ENCODE measurements at regions not wholly inside any gene's neighbourhood (a gene's known extent, or its start where the extent isn't known, plus 50 kb on each side); places are given as distances from the start of the nearest gene placed in this dataset.

DNA sequence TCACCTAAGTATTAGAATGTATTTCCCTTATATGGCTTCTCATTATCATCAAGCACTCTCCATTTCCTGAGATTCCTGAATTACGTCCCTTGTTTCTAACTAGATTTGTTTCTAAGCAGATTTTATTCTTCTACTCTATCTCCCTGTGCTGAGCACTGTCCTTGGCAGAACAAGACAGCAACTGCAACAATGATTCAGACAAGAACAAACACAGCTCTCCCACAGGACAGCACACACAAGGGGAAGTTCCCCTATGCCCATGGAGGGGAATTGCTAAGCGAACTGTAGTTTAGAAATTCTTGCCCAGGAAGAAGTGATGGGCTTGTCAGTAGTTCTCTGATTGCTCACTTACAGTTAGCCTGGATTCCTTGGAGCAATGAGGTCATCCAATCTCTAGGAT, 759.9 kb downstream of the DTWD2 start:
- ChIA-PET POLR2A (no interaction called here), CTCF (no interaction called here)
- H3K4me2 ChIP-seq, result no peak overlapping the region
- no peaks in the 10 kb centered on the region for H3K4me1 ChIP-seq
- H3K9me3 ChIP-seq, result no peaks in the 10 kb centered on the region
- no peak overlapping the region for H3K4me3 ChIP-seq
- no peak for ATAC-seq
- FAIRE-seq, result no peak
- TF ChIP-seq TP53 (CRISPR knock-in tag; IDR thresholded peaks at IDR 0.05) (no peak), ZSCAN20 (CRISPR knock-in tag; IDR thresholded peaks at IDR 0.05) (no peak), CBX2 (IDR thresholded peaks at IDR 0.05; ENCODE audit: borderline replicate concordance, low read depth) (no peak), POLR2A (IDR thresholded peaks at IDR 0.05; ENCODE audit: low read length) (no peak), SMC3 (IDR thresholded peaks at IDR 0.05) (no peak), GATA3 (IDR thresholded peaks at IDR 0.05; ENCODE audit: borderline replicate concordance) (no peak), EP300 (IDR thresholded peaks at IDR 0.05) (no peak), SREBF2 (IDR thresholded peaks at IDR 0.05) (no peak), FOSB (CRISPR knock-in tag; IDR thresholded peaks at IDR 0.05) (no peak)
- TF ChIP-seq, protein P1, sequence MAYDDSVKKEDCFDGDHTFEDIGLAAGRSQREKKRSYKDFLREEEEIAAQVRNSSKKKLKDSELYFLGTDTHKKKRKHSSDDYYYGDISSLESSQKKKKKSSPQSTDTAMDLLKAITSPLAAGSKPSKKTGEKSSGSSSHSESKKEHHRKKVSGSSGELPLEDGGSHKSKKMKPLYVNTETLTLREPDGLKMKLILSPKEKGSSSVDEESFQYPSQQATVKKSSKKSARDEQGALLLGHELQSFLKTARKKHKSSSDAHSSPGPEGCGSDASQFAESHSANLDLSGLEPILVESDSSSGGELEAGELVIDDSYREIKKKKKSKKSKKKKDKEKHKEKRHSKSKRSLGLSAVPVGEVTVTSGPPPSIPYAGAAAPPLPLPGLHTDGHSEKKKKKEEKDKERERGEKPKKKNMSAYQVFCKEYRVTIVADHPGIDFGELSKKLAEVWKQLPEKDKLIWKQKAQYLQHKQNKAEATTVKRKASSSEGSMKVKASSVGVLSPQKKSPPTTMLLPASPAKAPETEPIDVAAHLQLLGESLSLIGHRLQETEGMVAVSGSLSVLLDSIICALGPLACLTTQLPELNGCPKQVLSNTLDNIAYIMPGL (CRISPR knock-in tag; IDR thresholded peaks at IDR 0.05; ENCODE audit: borderline replicate concordance), result no peak
- DNase-seq (ENCODE audit: low read depth in 1 of 2, low spot score in 1 of 2), result no peak
- H3K27ac ChIP-seq, result no peak overlapping the region
- 1% methylated on average over 2 of the region's 2 CpGs for WGBS (ENCODE audit: missing lambda C conversion rate)

DNA sequence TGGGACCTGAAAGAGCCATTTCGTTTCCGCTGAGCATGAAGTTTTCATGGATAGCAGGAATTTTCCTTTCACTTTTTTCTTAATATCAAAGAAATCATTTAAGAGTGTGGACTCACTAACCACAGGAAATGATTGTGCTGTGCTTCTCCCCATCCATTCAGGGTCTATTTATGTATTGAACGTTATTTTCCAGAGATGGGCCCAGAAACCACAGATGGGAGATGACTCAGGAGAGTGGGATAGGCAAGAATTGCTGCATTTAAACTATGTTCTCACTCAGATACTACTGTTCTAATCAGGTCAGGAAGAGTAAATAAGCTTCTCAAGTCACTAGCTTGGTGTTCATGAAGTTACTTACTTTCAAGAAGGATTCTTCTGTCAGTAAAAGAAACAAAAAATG, 763.8 kb downstream of the DTWD2 start:
- H3K4me2 ChIP-seq, result no peak overlapping the region
- CTCF ChIA-PET, result interaction anchor here (0.6 kb wide), 1 partner anchor 11 kb away, joined by 3 read pairs; no protein-coding TSS in a partner anchor
- POLR2A ChIA-PET, result no interaction called here
- no peaks in the 10 kb centered on the region for H3K9me3 ChIP-seq
- DNase-seq (ENCODE audit: low read depth in 1 of 2, low spot score in 1 of 2) (no peak), ATAC-seq (no peak), FAIRE-seq (no peak)
- TF ChIP-seq FOSL2 (IDR thresholded peaks at IDR 0.05) (no peak), FOSL2 (CRISPR knock-in tag; IDR thresholded peaks at IDR 0.05) (no peak), EP300 (IDR thresholded peaks at IDR 0.05) (no peak)
- TF ChIP-seq, protein P2, sequence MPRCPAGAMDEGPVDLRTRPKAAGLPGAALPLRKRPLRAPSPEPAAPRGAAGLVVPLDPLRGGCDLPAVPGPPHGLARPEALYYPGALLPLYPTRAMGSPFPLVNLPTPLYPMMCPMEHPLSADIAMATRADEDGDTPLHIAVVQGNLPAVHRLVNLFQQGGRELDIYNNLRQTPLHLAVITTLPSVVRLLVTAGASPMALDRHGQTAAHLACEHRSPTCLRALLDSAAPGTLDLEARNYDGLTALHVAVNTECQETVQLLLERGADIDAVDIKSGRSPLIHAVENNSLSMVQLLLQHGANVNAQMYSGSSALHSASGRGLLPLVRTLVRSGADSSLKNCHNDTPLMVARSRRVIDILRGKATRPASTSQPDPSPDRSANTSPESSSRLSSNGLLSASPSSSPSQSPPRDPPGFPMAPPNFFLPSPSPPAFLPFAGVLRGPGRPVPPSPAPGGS (IDR thresholded peaks at IDR 0.05), result no peak
- H3K4me3 ChIP-seq, result no peak overlapping the region
- H3K27ac ChIP-seq, result no peak overlapping the region
- 7% methylated on average over 3 of the region's 3 CpGs for WGBS (ENCODE audit: missing lambda C conversion rate)
- no peaks in the 10 kb centered on the region for H3K4me1 ChIP-seq

DNA sequence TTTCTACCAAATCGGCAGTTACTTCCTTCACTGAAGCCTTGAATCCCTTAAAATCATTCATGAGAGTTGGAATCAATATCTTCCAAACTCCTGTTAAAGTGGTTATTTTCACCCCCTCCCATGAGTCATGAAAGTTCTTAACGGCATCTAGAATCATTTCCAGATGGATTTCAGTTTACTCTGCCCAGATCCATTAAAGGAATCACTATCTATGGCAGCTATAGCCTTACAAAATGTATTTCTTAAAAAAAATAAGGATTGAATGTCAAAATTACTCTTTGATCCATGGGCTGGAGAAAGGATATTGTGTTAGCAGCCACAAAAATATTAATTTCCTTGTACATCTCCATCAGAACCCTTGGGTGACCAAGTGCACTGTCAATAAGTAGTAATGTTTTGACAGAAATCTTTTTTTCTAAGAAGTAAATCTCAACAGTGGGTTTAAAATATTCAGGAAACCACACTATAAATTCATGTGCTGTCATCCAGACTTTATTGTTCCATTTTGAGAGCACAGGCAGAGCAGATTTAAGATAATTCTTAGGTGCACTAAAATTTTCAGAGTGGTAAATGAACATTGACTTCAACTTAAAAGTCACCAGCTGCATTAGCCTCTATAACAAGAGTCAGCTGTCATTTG, 767.7 kb downstream of the DTWD2 start:
- no peak for FAIRE-seq
- POLR2A ChIA-PET, result no interaction called here
- H3K9me3 ChIP-seq, result no peaks in the 10 kb centered on the region
- H3K27ac ChIP-seq, result no peak overlapping the region
- H3K4me3 ChIP-seq, result no peak overlapping the region
- H3K4me1 ChIP-seq, result no peaks in the 10 kb centered on the region
- 2% methylated on average over 2 of the region's 2 CpGs for WGBS (ENCODE audit: missing lambda C conversion rate)
- no peak overlapping the region for H3K4me2 ChIP-seq
- DNase-seq (ENCODE audit: low read depth in 1 of 2, low spot score in 1 of 2), result no peak
- ATAC-seq, result no peak
- no peak for TF ChIP-seq EHMT2 (IDR thresholded peaks at IDR 0.05; ENCODE audit: low read depth)
- TF ChIP-seq JUNB (IDR thresholded peaks at IDR 0.05), result no peak
- TF ChIP-seq HOXB5 (CRISPR knock-in tag; IDR thresholded peaks at IDR 0.05), result no peak
- no peak for TF ChIP-seq NFE2L2 (conservative IDR thresholded peaks at IDR 0.05; ENCODE audit: low read length)
- TF ChIP-seq BHLHE40 (IDR thresholded peaks at IDR 0.05; ENCODE audit: low read depth, low read length), result no peak
- TF ChIP-seq NPAS2 (CRISPR knock-in tag; IDR thresholded peaks at IDR 0.05; ENCODE audit: borderline replicate concordance), result no peak
- no peak for TF ChIP-seq CHD2 (IDR thresholded peaks at IDR 0.05; ENCODE audit: low read length, partially characterized antibody)
- TF ChIP-seq RAD21 (conservative IDR thresholded peaks at IDR 0.05 in 1 of 2, IDR thresholded peaks at IDR 0.05 in 1 of 2), result no peak
- TF ChIP-seq ESRRA (IDR thresholded peaks at IDR 0.05; ENCODE audit: borderline replicate concordance, low read length), result no peak
- CTCF ChIA-PET, result no interaction called here
